Neuronal stem cell (in vitro differentiated cells): ENCODE measurements at regions not wholly inside any gene's neighbourhood (a gene's known extent, or its start where the extent isn't known, plus 50 kb on each side); places are given as distances from the start of the nearest gene placed in this dataset.

ENCODE experiments used
- DNase-seq: peaks from one replicate; pipeline ENCODE4 v3.0.0-alpha.2; 2013; ENCODE audit warnings: low spot score
- H2AFZ ChIP-seq: one replicate; pipeline ENCODE4 v1.6.1; 2013; ENCODE audit warnings: mild to moderate bottlenecking, low read length, inconsistent platforms
- H2AK5ac ChIP-seq: 2 replicates; pipeline ENCODE4 v1.6.1; 2013; ENCODE audit warnings: low read depth, mild to moderate bottlenecking, inconsistent platforms, low read length, moderate library complexity, mixed read lengths
- H2BK120ac ChIP-seq: 2 replicates; pipeline ENCODE4 v1.6.1; 2013; ENCODE audit warnings: low read depth, mild to moderate bottlenecking, inconsistent platforms, low read length, moderate library complexity, mixed read lengths
- H2BK12ac ChIP-seq: one replicate; pipeline ENCODE4 v1.6.1; 2013; ENCODE audit warnings: low read length, inconsistent platforms
- H2BK15ac ChIP-seq: 2 replicates; pipeline ENCODE4 v1.6.1; 2013; ENCODE audit warnings: mild to moderate bottlenecking, low read length, inconsistent platforms, mixed read lengths
- H2BK5ac ChIP-seq: one replicate; pipeline ENCODE4 v1.6.1; 2013; ENCODE audit warnings: inconsistent platforms, mild to moderate bottlenecking, low read length, moderate library complexity
- H3K14ac ChIP-seq: one replicate; pipeline ENCODE4 v1.6.1; 2013; ENCODE audit warnings: low read length, inconsistent platforms
- H3K18ac ChIP-seq: 2 replicates; pipeline ENCODE4 v1.6.1; 2013; ENCODE audit warnings: low read length, inconsistent platforms
- H3K23ac ChIP-seq: 2 replicates; pipeline ENCODE4 v1.6.1; 2013; ENCODE audit warnings: low read depth, mild to moderate bottlenecking, mixed read lengths, low read length, inconsistent platforms; ENCODE audit not compliant: poor library complexity
- H3K27ac ChIP-seq: replicated peaks from 3 replicates; pipeline ENCODE4 v1.5.1; 2013; ENCODE audit warnings: low read length, inconsistent platforms
- H3K27me3 ChIP-seq, 3 experiments: 2 replicates each; pipeline ENCODE4 v1.6.1; 2013; ENCODE audit warnings: low read length in 3 of 3, mild to moderate bottlenecking in 2 of 3, inconsistent platforms in 1 of 3, low read depth in 1 of 3, mixed read lengths in 1 of 3, moderate library complexity in 1 of 3; ENCODE audit not compliant: control insufficient read depth in 3 of 3, insufficient read depth in 3 of 3
- H3K36me3 ChIP-seq, 2 donors: replicated peaks in 1 of 2; 2 replicates each; pipeline ENCODE4 v1.6.1; 2013; ENCODE audit warnings: low read length in 2 of 2; ENCODE audit not compliant: control insufficient read depth in 2 of 2, insufficient read depth in 2 of 2
- H3K4ac ChIP-seq: 2 replicates; pipeline ENCODE4 v1.6.1; 2013; ENCODE audit warnings: inconsistent platforms, mild to moderate bottlenecking, low read length, moderate library complexity
- H3K4me1 ChIP-seq, 2 donors: 1 replicate in 1 of 2; 2 replicates in 1 of 2; pipeline ENCODE4 v1.6.1; 2013; ENCODE audit warnings: low read length in 2 of 2, low read depth in 1 of 2; ENCODE audit not compliant: control insufficient read depth in 2 of 2, insufficient read depth in 1 of 2
- H3K4me2 ChIP-seq: one replicate; pipeline ENCODE4 v1.6.1; 2013; ENCODE audit warnings: mild to moderate bottlenecking, low read length, inconsistent platforms; ENCODE audit not compliant: insufficient read depth, poor library complexity, severe bottlenecking
- H3K4me3 ChIP-seq, 2 donors: 2 replicates each; pipeline ENCODE4 v1.5.1; 2013; ENCODE audit warnings: low read length in 2 of 2, mild to moderate bottlenecking in 2 of 2, inconsistent platforms in 1 of 2, moderate library complexity in 1 of 2
- H3K79me1 ChIP-seq: one replicate; pipeline ENCODE4 v1.6.1; 2013; ENCODE audit warnings: low read depth, mild to moderate bottlenecking, inconsistent platforms, low read length, moderate library complexity
- H3K9ac ChIP-seq: one replicate; pipeline ENCODE4 v1.6.1; 2013; ENCODE audit warnings: mild to moderate bottlenecking, low read depth, low read length, inconsistent platforms; ENCODE audit not compliant: poor library complexity
- H3K9me3 ChIP-seq, 2 donors: replicated peaks in 1 of 2; 2 replicates each; pipeline versions ENCODE3 to v1.6.1; 2013; ENCODE audit warnings: low read length in 2 of 2, mild to moderate bottlenecking in 2 of 2, inconsistent platforms in 1 of 2, low read depth in 1 of 2, mixed read lengths in 1 of 2, moderate library complexity in 1 of 2; ENCODE audit not compliant: control insufficient read depth in 2 of 2, insufficient read depth in 1 of 2
- H4K8ac ChIP-seq: one replicate; pipeline ENCODE4 v1.6.1; 2013; ENCODE audit warnings: low read depth, mild to moderate bottlenecking, inconsistent platforms, low read length, moderate library complexity
- H4K91ac ChIP-seq: one replicate; pipeline ENCODE4 v1.6.1; 2013; ENCODE audit warnings: low read length, low read depth, mild to moderate bottlenecking, inconsistent platforms; ENCODE audit not compliant: poor library complexity
- WGBS, 2 donors: extraction: QIAGEN DNeasy Blood & Tissue Kit; methylation state at CpG; one replicate each; pipeline ENCODE4 v1.1.7; 2013; ENCODE audit warnings: missing lambda C conversion rate in 2 of 2, mixed read lengths in 1 of 2; ENCODE audit not compliant: insufficient read length in 2 of 2, insufficient replicate concordance in 1 of 2; ENCODE audit errors: extremely low coverage in 2 of 2; 5-methylcytosine and 5-hydroxymethylcytosine counted together

DNA sequence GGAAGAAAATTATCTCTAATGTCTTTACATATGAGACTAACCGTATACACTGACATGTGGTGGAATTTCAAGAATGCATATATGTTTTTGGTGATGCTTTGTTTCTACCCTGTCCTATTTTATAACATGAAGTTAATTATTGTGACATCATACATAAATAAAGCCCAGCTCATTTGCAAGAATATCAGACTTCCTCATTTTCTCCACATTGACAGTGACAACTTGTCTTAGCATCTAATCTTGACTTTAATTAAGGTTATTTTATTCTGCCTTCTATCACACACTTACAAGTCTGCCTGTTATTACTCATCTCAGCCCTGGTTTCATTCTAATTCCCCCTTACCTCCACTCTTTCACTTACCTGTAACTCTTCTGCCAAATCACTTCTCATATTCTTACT is 140.6 kb upstream of the STARD13 start:
- Histone ChIP-seq H3K27me3 (no peaks in the 10 kb centered on the region), H2BK12ac (no peak overlapping the region), H2BK15ac (no peak overlapping the region), H3K4ac (no peak overlapping the region), H3K9ac (no peak overlapping the region), H3K4me1 (no peaks in the 10 kb centered on the region), H3K9me3 (peaks cover 0 to 2% of the 10 kb centered on the region in 2 donors), H3K4me3 (no peak overlapping the region), H3K14ac (no peak overlapping the region), H3K79me1 (no peaks in the 10 kb centered on the region), H2BK5ac (no peak overlapping the region), H2AFZ (no peak overlapping the region), H3K27ac (no peak overlapping the region), H4K8ac (no peak overlapping the region), H3K23ac (no peak overlapping the region), H3K4me2 (no peak overlapping the region), H3K36me3 (no peaks in the 10 kb centered on the region), H2BK120ac (no peak overlapping the region), H4K91ac (no peak overlapping the region), H2AK5ac (no peak overlapping the region), H3K18ac (no peak overlapping the region)
- DNase-seq = no peak
- WGBS, 2 donors = no CpG with 5 or more reads among the region's 1 CpG

- no peak overlapping the region for H3K18ac ChIP-seq
- DNase-seq = no peak
- no peak overlapping the region for H2BK5ac ChIP-seq
- H3K14ac ChIP-seq = no peak overlapping the region
- H3K27ac ChIP-seq = no peak overlapping the region
- no peak overlapping the region for H2BK12ac ChIP-seq
- H3K9me3 ChIP-seq = no peaks in the 10 kb centered on the region
- H3K36me3 ChIP-seq = no peaks in the 10 kb centered on the region
- no peaks in the 10 kb centered on the region for H3K79me1 ChIP-seq
- H3K9ac ChIP-seq = no peak overlapping the region
- no CpG with 5 or more reads among the region's 6 CpGs for WGBS, 2 donors
- no peak overlapping the region for H3K4ac ChIP-seq
- H2BK120ac ChIP-seq = no peak overlapping the region
- no peak overlapping the region for H2BK15ac ChIP-seq
- no peak overlapping the region for H4K91ac ChIP-seq
- H3K4me3 ChIP-seq = no peak overlapping the region
- no peaks in the 10 kb centered on the region for H3K27me3 ChIP-seq
- no peak overlapping the region for H2AK5ac ChIP-seq
- no peaks in the 10 kb centered on the region for H3K4me1 ChIP-seq
- H4K8ac ChIP-seq = peak overlapping the region; percentile 72
- no peak overlapping the region for H3K4me2 ChIP-seq
- no peak overlapping the region for H3K23ac ChIP-seq
- H2AFZ ChIP-seq = no peak overlapping the region
Observed at GRCh38 chr13:33433316-33433715, 147.8 kb upstream of the STARD13 start.

GRCh38 chr13:33434676-33435075 is 149.1 kb upstream of the STARD13 start:
- Histone ChIP-seq H3K27ac (no peak overlapping the region), H3K27me3 (no peaks in the 10 kb centered on the region), H3K23ac (no peak overlapping the region), H3K4me1 (no peaks in the 10 kb centered on the region), H2BK5ac (no peak overlapping the region), H4K91ac (no peak overlapping the region), H3K14ac (no peak overlapping the region), H2BK15ac (no peak overlapping the region), H3K4me2 (no peak overlapping the region), H3K36me3 (no peaks in the 10 kb centered on the region), H3K18ac (no peak overlapping the region), H3K4me3 (no peak overlapping the region), H3K9me3 (no peaks in the 10 kb centered on the region), H2AFZ (no peak overlapping the region), H3K79me1 (no peaks in the 10 kb centered on the region), H2BK12ac (no peak overlapping the region), H3K9ac (no peak overlapping the region), H2BK120ac (no peak overlapping the region), H4K8ac (no peak overlapping the region), H3K4ac (no peak overlapping the region), H2AK5ac (no peak overlapping the region)
- no CpG with 5 or more reads among the region's 2 CpGs for WGBS, 2 donors
- no peak for DNase-seq

DNA sequence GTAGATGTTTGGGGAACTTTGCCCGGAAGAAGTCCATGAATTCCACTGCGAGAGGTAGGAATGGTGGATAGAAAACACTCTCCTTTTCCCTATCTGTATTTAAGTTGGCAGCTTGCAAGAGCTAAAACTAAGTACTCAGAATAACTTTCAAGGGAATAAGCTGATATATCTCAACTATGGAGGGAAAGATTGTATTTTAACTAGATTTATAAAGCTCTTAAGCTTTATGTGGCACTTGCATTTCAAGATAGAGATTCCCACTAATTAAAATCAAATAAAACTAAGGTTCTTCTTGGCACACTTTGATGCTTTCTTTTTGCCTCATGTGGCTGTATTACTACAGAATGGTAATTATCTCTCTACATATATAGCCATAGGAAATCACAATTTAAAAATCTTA is 149.7 kb upstream of the STARD13 start:
- DNase-seq = no peak
- H2BK12ac ChIP-seq = no peak overlapping the region
- H3K4me3 ChIP-seq = no peak overlapping the region
- H4K91ac ChIP-seq = no peak overlapping the region
- H2BK5ac ChIP-seq = no peak overlapping the region
- H3K4ac ChIP-seq = no peak overlapping the region
- H3K14ac ChIP-seq = no peak overlapping the region
- H3K4me1 ChIP-seq = no peaks in the 10 kb centered on the region
- H3K27ac ChIP-seq = no peak overlapping the region
- H3K27me3 ChIP-seq = no peaks in the 10 kb centered on the region
- no peaks in the 10 kb centered on the region for H3K36me3 ChIP-seq
- H3K4me2 ChIP-seq = no peak overlapping the region
- no peak overlapping the region for H3K18ac ChIP-seq
- no peak overlapping the region for H2BK120ac ChIP-seq
- H2AFZ ChIP-seq = no peak overlapping the region
- H4K8ac ChIP-seq = no peak overlapping the region
- no peaks in the 10 kb centered on the region for H3K9me3 ChIP-seq
- no peak overlapping the region for H3K23ac ChIP-seq
- no CpG with 5 or more reads among the region's 2 CpGs for WGBS, 2 donors
- H3K9ac ChIP-seq = no peak overlapping the region
- peaks cover 2% of the 10 kb centered on the region for H3K79me1 ChIP-seq
- H2BK15ac ChIP-seq = no peak overlapping the region
- H2AK5ac ChIP-seq = no peak overlapping the region
